HCT116 (cell line): ENCODE measurements at regions not wholly inside any gene's neighbourhood (a gene's known extent, or its start where the extent isn't known, plus 50 kb on each side); places are given as distances from the start of the nearest gene placed in this dataset.

Experiments used
- ATF3 ChIP-seq: IDR thresholded peaks from 2 replicates; pipeline ENCODE4 v1.6.1; 2012
- CBX3 ChIP-seq: IDR thresholded peaks from 2 replicates; pipeline ENCODE4 v1.6.1; 2012; ENCODE audit warnings: low read depth
- CEBPB ChIP-seq: IDR thresholded peaks from 2 replicates; pipeline ENCODE4 v1.6.1; 2012; ENCODE audit warnings: low read depth
- CTCF ChIP-seq, 3 experiments: fragments of 200-600 bp in 1 of 3; sonication (generic) in 1 of 3; IDR thresholded peaks in 2 of 3; conservative IDR thresholded peaks in 1 of 3; 2 replicates each; pipeline ENCODE4 v1.5.1; 2012 to 2017; ENCODE audit warnings: low read depth in 2 of 3, low read length in 2 of 3, antibody characterized with exemption in 1 of 3, borderline replicate concordance in 1 of 3, control low read depth in 1 of 3, mild to moderate bottlenecking in 1 of 3, mixed read lengths in 1 of 3, mixed run types in 1 of 3, moderate library complexity in 1 of 3; ENCODE audit not compliant: insufficient read depth in 1 of 3
- EZH2 ChIP-seq: fragments of 200-600 bp; sonication (generic); IDR thresholded peaks from 2 replicates; pipeline ENCODE4 v1.6.1; 2017; ENCODE audit warnings: antibody characterized with exemption, mixed run types
- EZH2phosphoT487 ChIP-seq: fragments of 200-600 bp; IDR thresholded peaks from 2 replicates; pipeline ENCODE4 v1.6.1; 2018; ENCODE audit warnings: antibody characterized with exemption, borderline replicate concordance
- POLR2A ChIP-seq: IDR thresholded peaks from 2 replicates; pipeline ENCODE4 v1.7.0; 2011; ENCODE audit warnings: borderline replicate concordance; ENCODE audit not compliant: insufficient read depth, insufficient read length; ENCODE audit errors: extremely low read depth
- POLR2AphosphoS5 ChIP-seq: IDR thresholded peaks from 2 replicates; pipeline ENCODE4 v1.6.1; 2011; ENCODE audit warnings: mild to moderate bottlenecking, low read depth, low read length, moderate library complexity
- REST ChIP-seq: IDR thresholded peaks from 2 replicates; pipeline ENCODE4 v1.6.1; 2012; ENCODE audit warnings: low read depth
- SIN3A ChIP-seq: IDR thresholded peaks from 2 replicates; pipeline ENCODE4 v1.6.1; 2012; ENCODE audit warnings: low read depth
- SP1 ChIP-seq: IDR thresholded peaks from 2 replicates; pipeline ENCODE4 v1.6.1; 2012; ENCODE audit warnings: low read depth
- SRF ChIP-seq: IDR thresholded peaks from 2 replicates; pipeline ENCODE4 v1.6.1; 2012; ENCODE audit warnings: low read depth

- TF ChIP-seq REST = no peak
- TF ChIP-seq CTCF (IDR thresholded peaks at IDR 0.05 in 2 of 3, conservative IDR thresholded peaks at IDR 0.05 in 1 of 3; ENCODE audit: borderline replicate concordance in 1 of 3, insufficient read depth in 1 of 3, low read depth in 2 of 3, low read length in 2 of 3) = no peak
- no peak for TF ChIP-seq SP1
- TF ChIP-seq POLR2AphosphoS5 = no peak
- no peak for TF ChIP-seq CBX3
- TF ChIP-seq EZH2 = no peak
- no peak for TF ChIP-seq CEBPB
- no peak for TF ChIP-seq SRF
- no peak for TF ChIP-seq SIN3A
- no peak for TF ChIP-seq EZH2phosphoT487
- TF ChIP-seq POLR2A = no peak
- TF ChIP-seq ATF3 = no peak
Observed at GRCh38 chr3:78495301-78495700, 1272.5 kb downstream of the ROBO1 start (continued).
